Smooth muscle cell (in vitro differentiated cells): ENCODE measurements at regions not wholly inside any gene's neighbourhood (a gene's known extent, or its start where the extent isn't known, plus 50 kb on each side); places are given as distances from the start of the nearest gene placed in this dataset.

Experiments used
- DNase-seq: peaks from one replicate; lab custom pipeline; 2025; ENCODE audit not compliant: unreplicated experiment; lab: John Stamatoyannopoulos, UW
- H2AFZ ChIP-seq: fragments of 200-600 bp; sonication (generic); 2 replicates; pipeline ENCODE4 v1.6.0; 2016; ENCODE audit warnings: antibody characterized with exemption, low read depth, mild to moderate bottlenecking
- H3F3A ChIP-seq: fragments of 200-600 bp; sonication (generic); 2 replicates; pipeline ENCODE4 v1.6.0; 2017; ENCODE audit warnings: antibody characterized with exemption, low read depth
- H3K27ac ChIP-seq: fragments of 200-600 bp; sonication (generic); 2 replicates; pipeline ENCODE4 v1.5.1; 2016; ENCODE audit warnings: low read depth, mild to moderate bottlenecking
- H3K27me3 ChIP-seq: fragments of 200-600 bp; sonication (generic); 2 replicates; pipeline ENCODE4 v1.6.1; 2016; ENCODE audit warnings: low read depth, mild to moderate bottlenecking
- H3K36me3 ChIP-seq: fragments of 200-600 bp; sonication (generic); 2 replicates; pipeline ENCODE4 v1.5.1; 2016; ENCODE audit warnings: low read depth
- H3K4me1 ChIP-seq: fragments of 200-600 bp; sonication (generic); 2 replicates; pipeline ENCODE4 v1.5.1; 2016; ENCODE audit warnings: low read depth
- H3K4me2 ChIP-seq: fragments of 200-600 bp; sonication (generic); 2 replicates; pipeline ENCODE4 v1.6.0; 2016; ENCODE audit warnings: mild to moderate bottlenecking
- H3K4me3 ChIP-seq: fragments of 200-600 bp; sonication (generic); 2 replicates; pipeline ENCODE4 v1.5.1; 2016; ENCODE audit warnings: mild to moderate bottlenecking
- H3K79me2 ChIP-seq: fragments of 200-600 bp; sonication (generic); 2 replicates; pipeline ENCODE4 v1.6.0; 2016; ENCODE audit warnings: low read depth, mild to moderate bottlenecking
- H3K9ac ChIP-seq: fragments of 200-600 bp; sonication (generic); 2 replicates; pipeline ENCODE4 v1.6.0; 2016; ENCODE audit warnings: low read depth
- H3K9me3 ChIP-seq: fragments of 200-600 bp; sonication (generic); replicated peaks from 2 replicates; pipeline ENCODE4 v1.5.1; 2016; ENCODE audit warnings: low read depth
- H4K20me1 ChIP-seq: fragments of 200-600 bp; sonication (generic); 2 replicates; pipeline ENCODE4 v1.6.0; 2016; ENCODE audit warnings: low read depth
- CTCF ChIP-seq: fragments of 200-600 bp; sonication (generic); IDR thresholded peaks from 2 replicates; pipeline ENCODE4 v1.5.1; 2017; ENCODE audit warnings: borderline replicate concordance, mild to moderate bottlenecking, antibody characterized with exemption; ENCODE audit not compliant: insufficient read depth, poor library complexity, severe bottlenecking
- WGBS: methylation state at CpG from one replicate; pipeline ENCODE4 v1.1.7; 2016; ENCODE audit warnings: low lambda C conversion rate; 5-methylcytosine and 5-hydroxymethylcytosine counted together

DNA sequence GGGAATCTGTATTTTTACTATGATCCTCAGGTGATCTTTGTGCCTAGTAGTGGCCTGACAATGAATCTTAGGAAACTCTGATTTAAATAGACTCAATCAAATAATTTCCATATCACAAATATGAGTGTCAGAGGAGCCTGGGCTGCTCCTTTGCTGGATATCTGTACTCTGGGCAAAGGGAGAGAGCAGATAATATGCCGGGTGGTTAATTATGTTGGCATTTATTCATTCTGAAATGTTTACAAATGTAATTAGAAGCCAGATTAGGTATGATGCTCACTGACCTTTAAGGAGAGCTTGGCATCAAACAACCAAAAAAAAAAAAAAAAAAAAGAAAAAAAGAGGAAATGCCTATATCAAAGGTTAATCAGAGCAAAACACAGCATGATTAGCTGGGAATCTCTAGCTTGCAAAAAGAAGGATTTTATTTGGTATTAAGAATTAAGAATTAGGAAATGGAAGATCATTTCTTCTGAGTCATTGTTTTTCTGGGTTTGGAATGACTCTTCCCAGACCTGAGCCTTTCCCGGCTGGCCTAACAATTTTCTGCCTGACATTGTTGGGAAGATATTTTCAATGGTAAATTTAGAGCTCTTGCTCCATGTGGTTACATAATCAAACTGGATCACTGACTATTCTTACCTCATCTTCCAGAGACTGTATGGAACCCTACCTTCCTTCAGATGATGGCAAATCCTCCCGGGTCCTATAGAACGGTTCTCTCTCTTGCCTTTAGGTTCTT, 365.3 kb downstream of the REEP3 start:
- no peaks in the 10 kb centered on the region for H4K20me1 ChIP-seq
- no peaks in the 10 kb centered on the region for H3K36me3 ChIP-seq
- no peak overlapping the region for H3K27ac ChIP-seq
- H3K4me2 ChIP-seq: no peak overlapping the region
- H2AFZ ChIP-seq: no peak overlapping the region
- 84% methylated on average over 4 of the region's 4 CpGs for WGBS
- DNase-seq: no peak
- peaks cover 4% of the 10 kb centered on the region for H3K27me3 ChIP-seq
- no peaks in the 10 kb centered on the region for H3F3A ChIP-seq
- no peaks in the 10 kb centered on the region for H3K79me2 ChIP-seq
- H3K4me3 ChIP-seq: no peak overlapping the region
- H3K9me3 ChIP-seq: no peaks in the 10 kb centered on the region
- TF ChIP-seq CTCF: no peak
- peaks cover 4% of the 10 kb centered on the region for H3K4me1 ChIP-seq
- H3K9ac ChIP-seq: no peak overlapping the region

GRCh38 chr10:63887023-63887589, 365.9 kb downstream of the REEP3 start:
- H3K27me3 ChIP-seq: peaks cover 4% of the 10 kb centered on the region
- no peak for DNase-seq
- no peak overlapping the region for H3K9ac ChIP-seq
- H3K36me3 ChIP-seq: no peaks in the 10 kb centered on the region
- no peak overlapping the region for H3K4me2 ChIP-seq
- no peak overlapping the region for H2AFZ ChIP-seq
- H3F3A ChIP-seq: no peaks in the 10 kb centered on the region
- no peaks in the 10 kb centered on the region for H4K20me1 ChIP-seq
- 40% methylated on average over 11 of the region's 11 CpGs for WGBS
- no peaks in the 10 kb centered on the region for H3K79me2 ChIP-seq
- H3K4me3 ChIP-seq: no peak overlapping the region
- no peak for TF ChIP-seq CTCF
- H3K27ac ChIP-seq: no peak overlapping the region
- no peaks in the 10 kb centered on the region for H3K9me3 ChIP-seq
- peaks cover 4% of the 10 kb centered on the region for H3K4me1 ChIP-seq

DNA sequence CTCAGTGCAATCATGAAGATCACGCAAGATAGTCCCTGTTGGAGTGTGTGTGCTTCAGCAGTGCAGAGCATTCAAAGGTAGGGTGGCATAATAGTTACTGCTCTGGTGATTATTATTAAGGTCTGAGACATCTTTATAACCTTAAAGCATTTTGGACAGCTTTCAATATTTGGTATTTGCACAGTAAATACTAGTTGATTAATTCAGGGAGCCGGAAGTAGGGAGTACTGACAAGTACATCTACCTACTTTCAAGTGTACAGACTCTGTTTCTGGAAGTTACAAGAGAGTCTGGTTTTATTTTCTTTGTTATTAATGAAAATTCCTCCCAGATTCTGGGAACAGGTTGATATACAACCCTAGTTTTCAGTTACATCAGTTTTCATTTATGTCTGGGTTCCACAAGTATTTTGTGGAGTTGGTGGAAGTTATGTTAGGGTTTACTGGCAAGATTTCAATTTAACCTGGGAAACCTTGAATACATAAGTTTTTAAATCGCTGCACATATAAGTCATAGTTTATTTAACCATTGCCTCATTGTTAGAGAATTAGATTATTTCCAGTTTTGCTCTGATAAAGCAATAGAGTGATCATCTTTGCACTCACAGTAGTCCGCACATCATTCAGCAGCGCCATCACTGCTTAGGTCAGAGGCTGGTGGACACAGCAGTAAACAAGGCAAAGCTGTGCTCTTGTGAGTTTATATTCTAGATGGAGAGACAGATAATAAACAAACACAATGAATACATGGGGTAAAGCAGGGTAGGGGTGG, 366.6 kb downstream of the REEP3 start:
- H3F3A ChIP-seq: no peaks in the 10 kb centered on the region
- H3K9ac ChIP-seq: no peak overlapping the region
- no peak for DNase-seq
- H2AFZ ChIP-seq: no peak overlapping the region
- H3K36me3 ChIP-seq: no peaks in the 10 kb centered on the region
- H3K9me3 ChIP-seq: no peaks in the 10 kb centered on the region
- peaks cover 6% of the 10 kb centered on the region for H3K27me3 ChIP-seq
- no peak for TF ChIP-seq CTCF
- 90% methylated on average over 5 of the region's 5 CpGs for WGBS
- H4K20me1 ChIP-seq: no peaks in the 10 kb centered on the region
- no peak overlapping the region for H3K4me2 ChIP-seq
- peaks cover 4% of the 10 kb centered on the region for H3K4me1 ChIP-seq
- H3K79me2 ChIP-seq: no peaks in the 10 kb centered on the region
- no peak overlapping the region for H3K27ac ChIP-seq
- H3K4me3 ChIP-seq: no peak overlapping the region
